ENCODE measurements at regions not wholly inside any gene's neighbourhood (a gene's known extent, or its start where the extent isn't known, plus 50 kb on each side); places are given as distances from the start of the nearest gene placed in this dataset.

- Histone ChIP-seq H3K4me1 (no peaks in the 10 kb centered on the region), H3K9me3 (no peaks in the 10 kb centered on the region), H3K4me3 (ENCODE audit: low read depth, low read length) (no peak overlapping the region), H3K36me3 (ENCODE audit: control insufficient read depth, insufficient read depth, low read length) (no peaks in the 10 kb centered on the region), H3K27me3 (replicated peaks; ENCODE audit: control insufficient read depth, insufficient read depth, low read length) (no peaks in the 10 kb centered on the region)
- Mint-ChIP-seq H3K36me3 (ENCODE audit: insufficient read depth, unreplicated experiment) (peaks cover 13% of the 10 kb centered on the region), H3K4me3 (ENCODE audit: unreplicated experiment) (no peak overlapping the region), H3K9me3 (ENCODE audit: unreplicated experiment) (no peaks in the 10 kb centered on the region), H3K27me3 (ENCODE audit: insufficient read depth, unreplicated experiment) (no peaks in the 10 kb centered on the region), H3K27ac (ENCODE audit: unreplicated experiment) (no peak overlapping the region), H3K4me1 (ENCODE audit: low read depth, unreplicated experiment) (no peaks in the 10 kb centered on the region)
- peak; percentile 50 to 69 for DNase-seq
- intact Hi-C loops (cut with micrococcal nuclease; ENCODE audit: unreplicated experiment) = loop anchor here (1.0 to 2.0 kb wide), 5 partner anchors 28 to 628 kb away; no protein-coding TSS in a partner anchor
- ChIA-PET CTCF (interaction anchor here (0.6 to 1.6 kb wide), 12 partner anchors 19 to 971 kb away, joined by 3 to 7 read pairs (median 4); no protein-coding TSS in a partner anchor), POLR2A (no interaction called here)
- peak; percentile 82 to 94 for TF ChIP-seq CTCF (IDR thresholded peaks at IDR 0.05; ENCODE audit: insufficient read depth in 1 of 2, low read depth in 1 of 2, low read length in 1 of 2, severe bottlenecking in 1 of 2, unreplicated experiment in 1 of 2)
- no TSS peak for BruUV-seq (replicated peaks)
Measured at GRCh38 chr17:72560303-72561247, 439.8 kb downstream of the SOX9 start.

- no peak for DNase-seq
- H3K36me3 Mint-ChIP-seq (ENCODE audit: insufficient read depth, unreplicated experiment) = peaks cover 13% of the 10 kb centered on the region
- no peak overlapping the region for H3K4me3 ChIP-seq (ENCODE audit: low read depth, low read length)
- no TSS peak for BruUV-seq (replicated peaks)
- intact Hi-C loops (cut with micrococcal nuclease; ENCODE audit: unreplicated experiment) = loop anchor here (2.0 kb wide), 3 partner anchors 28 to 628 kb away; no protein-coding TSS in a partner anchor
- TF ChIP-seq CTCF (IDR thresholded peaks at IDR 0.05; ENCODE audit: insufficient read depth in 1 of 2, low read depth in 1 of 2, low read length in 1 of 2, severe bottlenecking in 1 of 2, unreplicated experiment in 1 of 2) = no peak
- no peaks in the 10 kb centered on the region for H3K9me3 ChIP-seq
- H3K27me3 ChIP-seq (replicated peaks; ENCODE audit: control insufficient read depth, insufficient read depth, low read length) = no peaks in the 10 kb centered on the region
- H3K4me3 Mint-ChIP-seq (ENCODE audit: unreplicated experiment) = no peak overlapping the region
- no peaks in the 10 kb centered on the region for H3K9me3 Mint-ChIP-seq (ENCODE audit: unreplicated experiment)
- H3K4me1 Mint-ChIP-seq (ENCODE audit: low read depth, unreplicated experiment) = no peaks in the 10 kb centered on the region
- CTCF ChIA-PET = interaction anchor here (1.0 to 1.4 kb wide), 3 partner anchors 27 to 164 kb away, joined by 3 to 4 read pairs (median 3); no protein-coding TSS in a partner anchor
- H3K36me3 ChIP-seq (ENCODE audit: control insufficient read depth, insufficient read depth, low read length) = no peaks in the 10 kb centered on the region
- no peaks in the 10 kb centered on the region for H3K4me1 ChIP-seq
- H3K27me3 Mint-ChIP-seq (ENCODE audit: insufficient read depth, unreplicated experiment) = no peaks in the 10 kb centered on the region
- H3K27ac Mint-ChIP-seq (ENCODE audit: unreplicated experiment) = no peak overlapping the region
- POLR2A ChIA-PET = no interaction called here
Measured at GRCh38 chr17:72561266-72561665, 440.4 kb downstream of the SOX9 start.

- H3K9me3 Mint-ChIP-seq (ENCODE audit: unreplicated experiment) = no peaks in the 10 kb centered on the region
- no peak overlapping the region for H3K27ac Mint-ChIP-seq (ENCODE audit: unreplicated experiment)
- BruUV-seq (replicated peaks) = no TSS peak
- no peaks in the 10 kb centered on the region for H3K36me3 ChIP-seq (ENCODE audit: control insufficient read depth, insufficient read depth, low read length)
- POLR2A ChIA-PET = no interaction called here
- no peak overlapping the region for H3K4me3 Mint-ChIP-seq (ENCODE audit: unreplicated experiment)
- H3K27me3 ChIP-seq (replicated peaks; ENCODE audit: control insufficient read depth, insufficient read depth, low read length) = no peaks in the 10 kb centered on the region
- DNase-seq = no peak
- H3K9me3 ChIP-seq = no peaks in the 10 kb centered on the region
- no peak overlapping the region for H3K4me3 ChIP-seq (ENCODE audit: low read depth, low read length)
- intact Hi-C loops (cut with micrococcal nuclease; ENCODE audit: unreplicated experiment) = loop anchor here (2.0 kb wide), 3 partner anchors 27 to 627 kb away; no protein-coding TSS in a partner anchor
- H3K4me1 ChIP-seq = no peaks in the 10 kb centered on the region
- H3K27me3 Mint-ChIP-seq (ENCODE audit: insufficient read depth, unreplicated experiment) = no peaks in the 10 kb centered on the region
- no peak for TF ChIP-seq CTCF (IDR thresholded peaks at IDR 0.05; ENCODE audit: insufficient read depth in 1 of 2, low read depth in 1 of 2, low read length in 1 of 2, severe bottlenecking in 1 of 2, unreplicated experiment in 1 of 2)
- H3K4me1 Mint-ChIP-seq (ENCODE audit: low read depth, unreplicated experiment) = peaks cover 3% of the 10 kb centered on the region
- peaks cover 13% of the 10 kb centered on the region for H3K36me3 Mint-ChIP-seq (ENCODE audit: insufficient read depth, unreplicated experiment)
- CTCF ChIA-PET = interaction anchor here (1.1 kb wide), 1 partner anchor 164 kb away, joined by 3 read pairs; no protein-coding TSS in a partner anchor
Measured at GRCh38 chr17:72561680-72562079, 440.9 kb downstream of the SOX9 start.

Data from Caco-2 (cell line).